ENCODE measurements at regions not wholly inside any gene's neighbourhood (a gene's known extent, or its start where the extent isn't known, plus 50 kb on each side); places are given as distances from the start of the nearest gene placed in this dataset.
"Not testable (repeated sequence)": the region's sequence is repeated elsewhere in the genome, so short reads cannot be mapped to it uniquely, and the experiment has no call there.

DNA sequence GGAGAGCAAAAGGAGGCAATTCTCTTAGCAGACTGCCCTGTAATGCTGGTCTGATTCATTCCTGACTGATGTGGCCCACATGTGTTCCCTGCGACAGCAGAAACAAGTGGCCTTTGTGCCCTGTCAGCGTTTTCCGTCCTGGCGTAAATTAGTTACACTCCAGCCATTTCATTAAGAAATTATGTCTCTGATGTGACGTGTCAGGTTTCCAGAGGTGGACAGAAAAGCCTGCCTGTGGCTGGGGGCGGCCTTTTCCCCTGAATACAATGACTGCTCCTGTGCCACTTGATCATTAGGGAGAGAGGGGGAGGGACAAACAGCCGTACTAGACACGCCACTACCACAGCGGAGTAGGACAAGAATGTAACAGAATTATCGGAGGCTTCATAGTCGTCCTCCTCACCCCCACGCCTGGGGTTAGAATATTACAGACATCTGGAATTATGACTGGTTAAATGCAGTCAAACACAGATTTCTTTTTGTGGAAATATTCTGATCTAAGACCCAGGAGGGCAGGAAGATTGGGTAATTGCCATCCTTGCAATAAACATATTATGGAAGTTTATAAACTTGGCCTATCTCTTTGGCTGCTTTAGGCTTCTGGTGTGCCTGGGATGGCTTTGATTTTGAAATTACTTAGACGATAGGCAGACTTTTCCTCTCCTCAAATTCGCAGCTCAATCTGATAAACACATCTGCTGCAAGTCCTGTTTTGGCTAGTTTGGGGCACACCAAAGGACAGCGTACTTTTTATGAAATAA is 146.2 kb upstream of the BCOR start:
- TF ChIP-seq, protein P1, sequence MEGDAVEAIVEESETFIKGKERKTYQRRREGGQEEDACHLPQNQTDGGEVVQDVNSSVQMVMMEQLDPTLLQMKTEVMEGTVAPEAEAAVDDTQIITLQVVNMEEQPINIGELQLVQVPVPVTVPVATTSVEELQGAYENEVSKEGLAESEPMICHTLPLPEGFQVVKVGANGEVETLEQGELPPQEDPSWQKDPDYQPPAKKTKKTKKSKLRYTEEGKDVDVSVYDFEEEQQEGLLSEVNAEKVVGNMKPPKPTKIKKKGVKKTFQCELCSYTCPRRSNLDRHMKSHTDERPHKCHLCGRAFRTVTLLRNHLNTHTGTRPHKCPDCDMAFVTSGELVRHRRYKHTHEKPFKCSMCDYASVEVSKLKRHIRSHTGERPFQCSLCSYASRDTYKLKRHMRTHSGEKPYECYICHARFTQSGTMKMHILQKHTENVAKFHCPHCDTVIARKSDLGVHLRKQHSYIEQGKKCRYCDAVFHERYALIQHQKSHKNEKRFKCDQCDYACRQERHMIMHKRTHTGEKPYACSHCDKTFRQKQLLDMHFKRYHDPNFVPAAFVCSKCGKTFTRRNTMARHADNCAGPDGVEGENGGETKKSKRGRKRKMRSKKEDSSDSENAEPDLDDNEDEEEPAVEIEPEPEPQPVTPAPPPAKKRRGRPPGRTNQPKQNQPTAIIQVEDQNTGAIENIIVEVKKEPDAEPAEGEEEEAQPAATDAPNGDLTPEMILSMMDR (IDR thresholded peaks at IDR 0.05; ENCODE audit: insufficient read depth, low read depth, low read length, missing control alignments) = no peak
- H3K4me3 ChIP-seq (ENCODE audit: low read length) = no peak overlapping the region
- DNase-seq (ENCODE audit: low read depth) = peak; percentile 1

DNA sequence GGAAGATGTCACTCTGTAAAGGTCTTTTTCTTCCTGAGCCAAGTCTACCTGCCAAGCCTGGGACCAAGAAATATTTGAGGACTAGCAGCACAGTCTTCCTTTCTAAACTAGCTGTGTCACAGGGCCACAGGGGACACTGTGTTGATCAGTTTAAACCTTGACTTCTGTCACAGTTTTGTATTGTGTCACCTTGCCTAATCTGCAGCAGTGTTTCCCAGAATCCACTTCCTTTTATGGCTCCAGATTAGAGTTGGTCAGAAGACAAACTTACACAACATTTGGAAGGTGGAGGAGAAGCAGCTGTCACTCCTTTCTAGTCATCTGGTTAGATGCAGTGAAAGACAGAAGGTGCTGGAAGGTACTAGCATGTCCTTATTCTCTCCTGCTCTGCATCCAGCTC is 143.1 kb upstream of the BCOR start:
- DNase-seq (ENCODE audit: low read depth) = no peak
- no peak overlapping the region for H3K4me3 ChIP-seq (ENCODE audit: low read length)
- TF ChIP-seq, protein P1 (IDR thresholded peaks at IDR 0.05; ENCODE audit: insufficient read depth, low read depth, low read length, missing control alignments) = no peak

DNA sequence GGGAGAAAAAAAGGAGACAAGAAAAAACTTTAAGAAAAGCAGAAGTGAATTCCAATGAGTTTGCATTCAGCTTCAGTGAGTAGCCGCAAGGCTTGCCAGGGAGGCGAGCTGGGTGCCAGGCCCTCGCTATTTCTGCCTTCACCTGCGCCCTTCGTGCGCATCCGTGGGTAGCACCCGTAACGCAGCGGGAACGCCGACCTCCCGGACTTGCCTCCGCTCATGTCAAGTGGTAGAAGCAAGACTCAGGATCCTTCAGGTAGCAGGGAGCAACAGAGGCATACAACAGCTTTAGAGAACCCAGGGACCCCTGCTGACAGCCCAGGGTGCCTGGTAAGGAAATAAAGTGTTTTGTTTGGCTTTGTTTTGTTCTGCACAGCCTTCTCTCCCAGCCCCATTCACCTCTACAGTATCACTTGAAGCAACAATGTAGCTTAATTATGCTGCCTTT is 140.0 kb upstream of the BCOR start:
- H3K4me3 ChIP-seq (ENCODE audit: low read length) = no peak overlapping the region
- no peak for DNase-seq (ENCODE audit: low read depth)
- TF ChIP-seq, protein P1 (IDR thresholded peaks at IDR 0.05; ENCODE audit: insufficient read depth, low read depth, low read length, missing control alignments) = no peak

DNA sequence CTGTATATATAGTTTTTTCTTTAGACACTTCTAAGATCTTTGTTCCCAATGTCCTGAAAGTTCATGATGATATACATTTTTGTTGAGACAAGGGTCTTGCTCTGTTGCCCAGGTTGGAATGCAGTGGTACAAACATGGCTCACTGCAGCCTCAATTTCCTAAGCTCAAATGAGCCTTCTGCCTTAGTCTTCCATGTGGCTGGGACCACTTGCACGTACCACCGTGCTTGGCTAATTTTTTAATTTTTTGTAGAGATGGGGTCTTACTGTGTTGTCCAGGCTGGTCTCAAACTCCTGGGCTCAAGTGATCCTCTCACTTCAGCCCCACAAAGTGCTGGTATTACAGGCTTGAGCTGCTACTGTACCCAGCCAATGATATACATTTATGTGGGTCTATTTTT is 132.9 kb upstream of the BCOR start:
- DNase-seq (ENCODE audit: low read depth) = no peak
- TF ChIP-seq, protein P1 (IDR thresholded peaks at IDR 0.05; ENCODE audit: insufficient read depth, low read depth, low read length, missing control alignments) = no peak
- no peak overlapping the region for H3K4me3 ChIP-seq (ENCODE audit: low read length)

DNA sequence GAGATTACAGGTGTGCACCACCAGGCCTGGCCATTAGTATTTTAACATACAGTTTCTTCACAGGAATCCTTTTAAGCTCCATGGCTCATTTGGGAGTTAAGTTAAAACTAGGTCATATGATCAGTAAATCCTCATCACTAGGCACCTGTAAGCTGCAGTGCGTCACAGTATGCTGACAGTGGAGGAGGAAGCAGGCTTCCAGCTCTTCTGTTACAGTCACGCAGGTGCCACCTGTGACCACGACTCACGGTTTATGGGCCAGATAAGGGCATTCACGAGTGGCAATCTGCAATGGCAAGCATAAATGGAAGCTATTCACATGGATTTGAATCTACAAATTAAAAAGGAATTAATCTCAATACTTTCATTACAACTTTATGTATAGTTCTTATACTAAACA is 129.4 kb upstream of the BCOR start:
- TF ChIP-seq, protein P1 (IDR thresholded peaks at IDR 0.05; ENCODE audit: insufficient read depth, low read depth, low read length, missing control alignments) = no peak
- DNase-seq (ENCODE audit: low read depth) = no peak
- H3K4me3 ChIP-seq (ENCODE audit: low read length) = no peak overlapping the region

DNA sequence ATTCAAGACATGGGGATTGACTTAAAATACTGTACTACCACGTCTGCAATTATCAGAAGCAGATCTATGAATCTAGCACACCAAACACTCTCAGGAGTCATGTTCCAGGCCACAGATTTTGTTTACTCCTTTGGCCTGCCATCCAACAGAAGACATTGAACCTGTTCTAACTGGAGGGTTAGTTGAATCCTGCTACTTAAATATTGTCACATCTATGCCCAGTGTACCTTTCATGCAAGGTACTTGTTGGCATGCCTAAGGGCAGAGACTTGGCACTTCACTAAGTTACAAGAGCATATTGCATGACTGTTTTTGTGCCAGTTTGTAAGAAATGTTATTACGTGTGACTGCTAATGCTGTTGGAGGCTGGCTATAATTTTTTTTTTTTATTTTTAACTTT is 126.9 kb upstream of the BCOR start:
- TF ChIP-seq, protein P1 (IDR thresholded peaks at IDR 0.05; ENCODE audit: insufficient read depth, low read depth, low read length, missing control alignments) = no peak
- no peak overlapping the region for H3K4me3 ChIP-seq (ENCODE audit: low read length)
- DNase-seq (ENCODE audit: low read depth) = no peak

DNA sequence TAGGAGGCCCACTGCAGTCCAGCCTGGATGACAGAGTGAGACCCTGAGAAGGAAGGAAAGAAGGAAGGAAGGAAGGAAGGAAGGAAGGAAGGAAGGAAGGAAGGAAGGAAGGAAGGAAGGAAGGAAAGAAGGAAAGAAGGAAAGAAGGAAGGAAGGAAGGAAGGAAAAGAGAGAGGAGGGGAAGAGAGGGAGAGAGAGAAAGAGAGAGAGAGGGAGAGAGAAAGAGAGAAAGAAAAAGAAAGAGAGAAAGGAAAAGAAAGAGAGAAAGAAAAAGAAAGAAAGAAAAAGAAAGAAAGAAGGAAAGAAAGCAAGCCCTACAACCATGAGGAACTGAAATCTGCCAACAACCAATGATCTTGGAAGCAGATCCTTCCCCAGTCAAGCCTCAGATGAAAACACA is 124.9 kb upstream of the BCOR start:
- not testable (repeated sequence) for DNase-seq (ENCODE audit: low read depth); H3K4me3 ChIP-seq (ENCODE audit: low read length)
